HCT116 (cell line): ENCODE measurements at regions not wholly inside any gene's neighbourhood (a gene's known extent, or its start where the extent isn't known, plus 50 kb on each side); places are given as distances from the start of the nearest gene placed in this dataset.

ENCODE experiments used
- ATAC-seq: fragments of 200-7000 bp; cut with Tn5 transposase; 2 replicates; pipeline ENCODE4 v1.9.1; 2020; ENCODE audit warnings: mild to moderate bottlenecking, moderate library complexity
- BruUV-seq: library from RNA; stranded (reverse); fragments of 400-500 nt; replicated peaks from 2 replicates; lab custom pipeline; 2021; lab: Mats Ljungman, UMichigan
- CTCF ChIA-PET: fragments of 300-600 bp; sonication (Branson Sonifier 250); formaldehyde crosslinking; loops from one replicate; lab custom pipeline; 2021; ENCODE audit warnings: antibody characterized with exemption; lab: Charles Lee
- POLR2A ChIA-PET: fragments of 300-600, 350-600 bp; sonication (Branson Sonifier 250); formaldehyde crosslinking; loops from one replicate; lab custom pipeline; 2021; ENCODE audit warnings: antibody characterized with exemption; lab: Charles Lee
- RAD21 ChIA-PET, 2 experiments: fragments of 300-600 bp; sonication (Branson Sonifier 250); formaldehyde crosslinking; loops; one replicate each; lab custom pipeline; 2023; ENCODE audit warnings: low total read pairs in 2 of 2; ENCODE audit not compliant: uncharacterized antibody in 2 of 2, unreplicated experiment in 2 of 2, low non-redundant PET in 1 of 2; lab: Charles Lee
- DNase-seq: peaks from one replicate; pipeline ENCODE4 v3.0.0-alpha.2; 2010; ENCODE audit warnings: low read depth, low spot score
- H2AFZ ChIP-seq: fragments of 200-600 bp; shearing (Covaris generic), sonication (generic); 2 replicates; pipeline ENCODE4 v1.6.1; 2017; ENCODE audit warnings: low read depth, mixed run types, mixed read lengths, antibody characterized with exemption, low read length; ENCODE audit not compliant: poor library complexity, severe bottlenecking
- H3K27ac ChIP-seq: 2 replicates; pipeline ENCODE4 v1.5.1; 2012; ENCODE audit warnings: low read depth, low read length
- H3K27me3 ChIP-seq: fragments of 200-600 bp; sonication (generic); 2 replicates; pipeline ENCODE4 v1.6.1; 2016; ENCODE audit warnings: mixed run types, low read length, mixed read lengths; ENCODE audit not compliant: insufficient read depth
- H3K36me3 ChIP-seq, 2 experiments: fragments of 200-500 bp in 1 of 2; fragments of 200-600 bp in 1 of 2; sonication (Bioruptor generic) in 1 of 2; sonication (generic) in 1 of 2; 2 replicates each; pipeline versions ENCODE4 v1.5.1 to v1.6.1; 2014 to 2016; ENCODE audit warnings: low read length in 2 of 2, inconsistent platforms in 1 of 2, mixed read lengths in 1 of 2, mixed run types in 1 of 2; ENCODE audit not compliant: insufficient read depth in 2 of 2, control insufficient read depth in 1 of 2
- H3K4me1 ChIP-seq, 2 experiments: fragments of 200-600 bp in 1 of 2; sonication (generic) in 1 of 2; 2 replicates each; pipeline versions ENCODE4 v1.5.1 to v1.6.1; 2012 to 2017; ENCODE audit warnings: low read length in 2 of 2, inconsistent platforms in 1 of 2, mild to moderate bottlenecking in 1 of 2, mixed read lengths in 1 of 2, mixed run types in 1 of 2, moderate library complexity in 1 of 2; ENCODE audit not compliant: insufficient read depth in 2 of 2, control insufficient read depth in 1 of 2
- H3K4me2 ChIP-seq: fragments of 200-600 bp; sonication (generic); 2 replicates; pipeline ENCODE4 v1.6.1; 2017; ENCODE audit warnings: mixed run types, low read length, mixed read lengths
- H3K4me3 ChIP-seq, 2 experiments: fragments of 200-600 bp in 1 of 2; sonication (generic) in 1 of 2; replicated peaks in 1 of 2; 2 replicates each; pipeline ENCODE4 v1.5.1; 2011 to 2016; ENCODE audit warnings: low read length in 2 of 2, control low read depth in 1 of 2, low read depth in 1 of 2, mild to moderate bottlenecking in 1 of 2, mixed read lengths in 1 of 2, mixed run types in 1 of 2
- H3K79me2 ChIP-seq: fragments of 200-600 bp; sonication (generic); 2 replicates; pipeline ENCODE4 v1.6.1; 2017; ENCODE audit warnings: mild to moderate bottlenecking, mixed run types, low read length, moderate library complexity, mixed read lengths; ENCODE audit not compliant: insufficient read depth
- H3K9ac ChIP-seq: fragments of 200-600 bp; sonication (generic); 2 replicates; pipeline ENCODE4 v1.6.1; 2016; ENCODE audit warnings: low read length, mixed read lengths
- H3K9me2 ChIP-seq: fragments of 200-600 bp; sonication (generic), shearing (Covaris generic); 2 replicates; pipeline ENCODE4 v1.6.1; 2017; ENCODE audit warnings: mixed run types, mild to moderate bottlenecking, moderate library complexity; ENCODE audit not compliant: insufficient read depth
- H3K9me3 ChIP-seq, 2 experiments: fragments of 200-500 bp in 1 of 2; fragments of 200-600 bp in 1 of 2; sonication (Bioruptor generic) in 1 of 2; sonication (generic) in 1 of 2; 2 replicates each; pipeline ENCODE4 v1.6.1; 2014 to 2017; ENCODE audit warnings: low read length in 2 of 2, mixed read lengths in 2 of 2, inconsistent platforms in 1 of 2, low read depth in 1 of 2, mild to moderate bottlenecking in 1 of 2, mixed run types in 1 of 2, moderate library complexity in 1 of 2; ENCODE audit not compliant: control insufficient read depth in 1 of 2, insufficient read depth in 1 of 2
- H4K20me1 ChIP-seq: fragments of 200-600 bp; sonication (generic), shearing (Covaris generic); 2 replicates; pipeline ENCODE4 v1.6.1; 2017; ENCODE audit warnings: mixed run types, mild to moderate bottlenecking, moderate library complexity; ENCODE audit not compliant: insufficient read depth
- ATF3 ChIP-seq: IDR thresholded peaks from 2 replicates; pipeline ENCODE4 v1.6.1; 2012
- CBX3 ChIP-seq: IDR thresholded peaks from 2 replicates; pipeline ENCODE4 v1.6.1; 2012; ENCODE audit warnings: low read depth
- CEBPB ChIP-seq: IDR thresholded peaks from 2 replicates; pipeline ENCODE4 v1.6.1; 2012; ENCODE audit warnings: low read depth
- FOSL1 ChIP-seq: IDR thresholded peaks from 2 replicates; pipeline ENCODE4 v1.6.1; 2012; ENCODE audit warnings: low read depth
- JUND ChIP-seq: IDR thresholded peaks from 2 replicates; pipeline ENCODE4 v1.6.1; 2012
- MAX ChIP-seq: IDR thresholded peaks from 2 replicates; pipeline ENCODE4 v1.6.1; 2012
- POLR2A ChIP-seq: IDR thresholded peaks from 2 replicates; pipeline ENCODE4 v1.7.0; 2011; ENCODE audit warnings: borderline replicate concordance; ENCODE audit not compliant: insufficient read depth, insufficient read length; ENCODE audit errors: extremely low read depth
- POLR2AphosphoS5 ChIP-seq: IDR thresholded peaks from 2 replicates; pipeline ENCODE4 v1.6.1; 2011; ENCODE audit warnings: mild to moderate bottlenecking, low read depth, low read length, moderate library complexity
- RAD21 ChIP-seq: IDR thresholded peaks from 2 replicates; pipeline ENCODE4 v1.6.1; 2012; ENCODE audit warnings: low read depth, mild to moderate bottlenecking
- SRF ChIP-seq: IDR thresholded peaks from 2 replicates; pipeline ENCODE4 v1.6.1; 2012; ENCODE audit warnings: low read depth
- TCF7L2 ChIP-seq: IDR thresholded peaks from 2 replicates; pipeline ENCODE4 v1.7.0; 2011; ENCODE audit warnings: borderline replicate concordance, inconsistent platforms; ENCODE audit not compliant: insufficient read depth, insufficient read length; ENCODE audit errors: extremely low read depth
- YY1 ChIP-seq: IDR thresholded peaks from 2 replicates; pipeline ENCODE4 v1.6.1; 2011; ENCODE audit warnings: low read length, low read depth, moderate library complexity, mild to moderate bottlenecking; ENCODE audit not compliant: insufficient replicate concordance; ENCODE audit errors: extremely low read depth
- ZNF274 ChIP-seq: fragments of 200-500 bp; sonication (Bioruptor generic); IDR thresholded peaks from 2 replicates; pipeline ENCODE4 v1.6.1; 2014; ENCODE audit warnings: mild to moderate bottlenecking, low read depth, low read length, inconsistent platforms
- intact Hi-C: fragments of 100-400 bp; cut with micrococcal nuclease; formaldehyde crosslinking; loops from 2 replicates; pipeline ENCODE4 v1.10.0; 2022
- TF ChIP-seq, protein P1 (sequence below), 3 experiments: fragments of 200-600 bp in 1 of 3; sonication (generic) in 1 of 3; IDR thresholded peaks in 2 of 3; conservative IDR thresholded peaks in 1 of 3; 2 replicates each; pipeline ENCODE4 v1.5.1; 2012 to 2017; ENCODE audit warnings: low read depth in 2 of 3, low read length in 2 of 3, antibody characterized with exemption in 1 of 3, borderline replicate concordance in 1 of 3, control low read depth in 1 of 3, mild to moderate bottlenecking in 1 of 3, mixed read lengths in 1 of 3, mixed run types in 1 of 3, moderate library complexity in 1 of 3; ENCODE audit not compliant: insufficient read depth in 1 of 3

GRCh38 chr2:16248571-16249105, 308.3 kb downstream of the MYCN start (continued):
- no peak for TF ChIP-seq YY1
- no peak for TF ChIP-seq ATF3

GRCh38 chr2:16247326-16248122, 307.2 kb downstream of the MYCN start:
- ChIA-PET RAD21 (no interaction called here), POLR2A (no interaction called here), CTCF (no interaction called here)
- no peak overlapping the region for H3K27ac ChIP-seq
- peaks cover 19% of the 10 kb centered on the region; the same call in 1 of the 2 replicates for H3K27me3 ChIP-seq
- DNase-seq, result no peak
- no TSS peak for BruUV-seq
- TF ChIP-seq, protein P1, sequence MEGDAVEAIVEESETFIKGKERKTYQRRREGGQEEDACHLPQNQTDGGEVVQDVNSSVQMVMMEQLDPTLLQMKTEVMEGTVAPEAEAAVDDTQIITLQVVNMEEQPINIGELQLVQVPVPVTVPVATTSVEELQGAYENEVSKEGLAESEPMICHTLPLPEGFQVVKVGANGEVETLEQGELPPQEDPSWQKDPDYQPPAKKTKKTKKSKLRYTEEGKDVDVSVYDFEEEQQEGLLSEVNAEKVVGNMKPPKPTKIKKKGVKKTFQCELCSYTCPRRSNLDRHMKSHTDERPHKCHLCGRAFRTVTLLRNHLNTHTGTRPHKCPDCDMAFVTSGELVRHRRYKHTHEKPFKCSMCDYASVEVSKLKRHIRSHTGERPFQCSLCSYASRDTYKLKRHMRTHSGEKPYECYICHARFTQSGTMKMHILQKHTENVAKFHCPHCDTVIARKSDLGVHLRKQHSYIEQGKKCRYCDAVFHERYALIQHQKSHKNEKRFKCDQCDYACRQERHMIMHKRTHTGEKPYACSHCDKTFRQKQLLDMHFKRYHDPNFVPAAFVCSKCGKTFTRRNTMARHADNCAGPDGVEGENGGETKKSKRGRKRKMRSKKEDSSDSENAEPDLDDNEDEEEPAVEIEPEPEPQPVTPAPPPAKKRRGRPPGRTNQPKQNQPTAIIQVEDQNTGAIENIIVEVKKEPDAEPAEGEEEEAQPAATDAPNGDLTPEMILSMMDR (IDR thresholded peaks at IDR 0.05 in 2 of 3, conservative IDR thresholded peaks at IDR 0.05 in 1 of 3; ENCODE audit: borderline replicate concordance in 1 of 3, insufficient read depth in 1 of 3, low read depth in 2 of 3, low read length in 2 of 3), result no peak
- TF ChIP-seq POLR2AphosphoS5, result no peak
- no peak for TF ChIP-seq CEBPB
- TF ChIP-seq TCF7L2, result no peak
- no peak for TF ChIP-seq JUND
- TF ChIP-seq POLR2A, result no peak
- no peak for TF ChIP-seq ATF3
- TF ChIP-seq CBX3, result no peak
- no peak for TF ChIP-seq RAD21
- no peak for TF ChIP-seq ZNF274
- TF ChIP-seq SRF, result no peak
- TF ChIP-seq MAX, result no peak
- TF ChIP-seq FOSL1, result no peak
- TF ChIP-seq, all 23 proteins: peak for 0
- H4K20me1 ChIP-seq, result no peaks in the 10 kb centered on the region
- intact Hi-C loops, result no loop called here
- no peak overlapping the region for H3K9ac ChIP-seq
- no peak for ATAC-seq
- no peak overlapping the region for H3K4me3 ChIP-seq
- no peak overlapping the region for H2AFZ ChIP-seq
- no peak overlapping the region for H3K4me2 ChIP-seq
- H3K9me2 ChIP-seq, result no peaks in the 10 kb centered on the region
- no peaks in the 10 kb centered on the region for H3K36me3 ChIP-seq
- no peaks in the 10 kb centered on the region for H3K79me2 ChIP-seq
- no peaks in the 10 kb centered on the region for H3K4me1 ChIP-seq
- no peaks in the 10 kb centered on the region for H3K9me3 ChIP-seq
